ENCODE measurements at regions not wholly inside any gene's neighbourhood (a gene's known extent, or its start where the extent isn't known, plus 50 kb on each side); places are given as distances from the start of the nearest gene placed in this dataset.

- 0 out of 2 replicates have a peak, but pooled peaks have one; percentile 19 for TF ChIP-seq MAX (CRISPR knock-in tag; IDR thresholded peaks at IDR 0.05)
These were observed 70.9 kb upstream of the FNDC3A start (continued) for GRCh38 chr13:48904668-48905290.

DNA sequence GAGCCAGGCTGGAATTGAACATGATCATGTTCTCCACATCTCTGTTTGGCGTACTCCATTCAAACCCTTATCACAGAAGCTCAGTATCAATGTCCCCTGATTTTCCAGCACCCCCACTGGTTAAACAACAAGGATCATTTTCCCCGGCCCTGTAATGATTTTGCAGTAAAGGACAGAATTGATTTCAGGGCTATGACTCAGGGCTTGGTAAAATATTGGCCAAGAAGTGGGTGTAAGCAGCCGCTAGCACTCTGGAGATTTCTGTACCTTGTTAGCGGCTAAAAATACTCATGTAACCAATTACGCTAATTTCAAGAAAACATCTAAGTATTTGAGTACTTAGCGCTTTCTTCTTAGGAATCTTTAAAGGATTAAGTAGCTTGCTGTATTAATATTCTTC is 69.5 kb upstream of the FNDC3A start:
- H3K79me2 ChIP-seq (ENCODE audit: control insufficient read depth, insufficient read depth, low read length), result no peaks in the 10 kb centered on the region
- no peaks in the 10 kb centered on the region for H3K36me3 ChIP-seq (ENCODE audit: control insufficient read depth, insufficient read depth, low read length)
- H3K4me1 ChIP-seq (replicated peaks in 1 of 2; ENCODE audit: control insufficient read depth in 2 of 2, insufficient read depth in 2 of 2, low read length in 2 of 2), result no peaks in the 10 kb centered on the region
- WGBS (ENCODE audit: insufficient coverage, low coverage, missing lambda C conversion rate), result 12% methylated on average over 6 of the region's 6 CpGs
- FAIRE-seq (no peak), ATAC-seq (no peak), DNase-seq (ENCODE audit: extremely low read depth in 1 of 4, low spot score in 3 of 4) (no peak)
- intact Hi-C loops (cut with micrococcal nuclease), result no loop called here
- H3K9ac ChIP-seq (ENCODE audit: insufficient read depth in 1 of 2, low read depth in 2 of 2, low read length in 2 of 2), result no peak overlapping the region
- in situ Hi-C loops (cut with MboI), result no loop called here
- H3K27me3 ChIP-seq (ENCODE audit: control insufficient read depth in 2 of 2, insufficient read depth in 2 of 2, low read length in 2 of 2), result peaks cover 0 to 5% of the 10 kb centered on the region in 2 experiments; a peak in 2 of 5 replicates
- H3K27ac ChIP-seq (ENCODE audit: extremely low read depth, low read depth, low read length), result no peak overlapping the region
- POLR2A ChIA-PET, result interaction anchor here (0.9 kb wide), 1 partner anchor 10 kb away, joined by 3 read pairs; no protein-coding TSS in a partner anchor
- TF ChIP-seq MECOM (CRISPR knock-in tag; IDR thresholded peaks at IDR 0.05), result no peak
- TF ChIP-seq, protein P1, sequence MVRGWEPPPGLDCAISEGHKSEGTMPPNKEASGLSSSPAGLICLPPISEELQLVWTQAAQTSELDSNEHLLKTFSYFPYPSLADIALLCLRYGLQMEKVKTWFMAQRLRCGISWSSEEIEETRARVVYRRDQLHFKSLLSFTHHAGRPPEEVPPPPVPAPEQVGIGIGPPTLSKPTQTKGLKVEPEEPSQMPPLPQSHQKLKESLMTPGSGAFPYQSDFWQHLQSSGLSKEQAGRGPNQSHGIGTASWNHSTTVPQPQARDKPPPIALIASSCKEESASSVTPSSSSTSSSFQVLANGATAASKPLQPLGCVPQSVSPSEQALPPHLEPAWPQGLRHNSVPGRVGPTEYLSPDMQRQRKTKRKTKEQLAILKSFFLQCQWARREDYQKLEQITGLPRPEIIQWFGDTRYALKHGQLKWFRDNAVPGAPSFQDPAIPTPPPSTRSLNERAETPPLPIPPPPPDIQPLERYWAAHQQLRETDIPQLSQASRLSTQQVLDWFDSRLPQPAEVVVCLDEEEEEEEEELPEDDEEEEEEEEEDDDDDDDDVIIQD (CRISPR knock-in tag; IDR thresholded peaks at IDR 0.05), result no peak
- TF ChIP-seq MED1 (CRISPR knock-in tag; IDR thresholded peaks at IDR 0.05; ENCODE audit: borderline replicate concordance), result no peak
- TF ChIP-seq PTTG1 (tag; IDR thresholded peaks at IDR 0.05; ENCODE audit: low read depth), result no peak
- no peak for TF ChIP-seq CREM (IDR thresholded peaks at IDR 0.05; ENCODE audit: low read depth)
- no peaks in the 10 kb centered on the region for H3K9me3 ChIP-seq (replicated peaks; ENCODE audit: control insufficient read depth, insufficient read depth, low read depth, low read length)
- H3K4me3 ChIP-seq, result no peak overlapping the region
- CTCF ChIA-PET (ENCODE audit: low intra/inter-chr PET ratio), result no interaction called here
- no peaks in the 10 kb centered on the region for H4K20me1 ChIP-seq (replicated peaks; ENCODE audit: control insufficient read depth, insufficient read depth, low read length)
- no peak overlapping the region for H3K4me2 ChIP-seq (ENCODE audit: insufficient read depth, low read length)
- H2AFZ ChIP-seq (ENCODE audit: low read depth, low read length), result no peak overlapping the region
- H3K9me1 ChIP-seq (ENCODE audit: control insufficient read depth, insufficient read depth, low read length), result no peaks in the 10 kb centered on the region
- no TSS peak for BruUV-seq (replicated peaks)

All from K562 (cell line).